ENCODE measurements at regions not wholly inside any gene's neighbourhood (a gene's known extent, or its start where the extent isn't known, plus 50 kb on each side); places are given as distances from the start of the nearest gene placed in this dataset.

- H3K27ac ChIP-seq: no peak overlapping the region
- no peak for TF ChIP-seq CTCF (IDR thresholded peaks at IDR 0.05)
- H3K9me3 ChIP-seq: no peaks in the 10 kb centered on the region
- H3K36me3 ChIP-seq: no peaks in the 10 kb centered on the region
- no peaks in the 10 kb centered on the region for H3K27me3 ChIP-seq
- no peaks in the 10 kb centered on the region for H3K4me1 ChIP-seq
- DNase-seq (no peak), ATAC-seq (no peak)
- H3K4me3 ChIP-seq: no peak overlapping the region
- intact Hi-C loops (cut with DNase I): no loop called here
These were observed 163.9 kb downstream of the BMP7 start for GRCh38 chr20:57102566-57102965.

- Histone ChIP-seq H3K27ac (no peak overlapping the region), H3K9me3 (no peaks in the 10 kb centered on the region), H3K4me3 (no peak overlapping the region), H3K36me3 (no peaks in the 10 kb centered on the region), H3K27me3 (no peaks in the 10 kb centered on the region), H3K4me1 (no peaks in the 10 kb centered on the region)
- no peak for ATAC-seq
- no peak for TF ChIP-seq CTCF (IDR thresholded peaks at IDR 0.05)
- DNase-seq: no peak
- intact Hi-C loops (cut with DNase I): no loop called here
These were observed 163.2 kb downstream of the BMP7 start for GRCh38 chr20:57103146-57103800.

GRCh38 chr20:57104113-57104512 lies 162.3 kb downstream of the BMP7 start:
- H3K4me1 ChIP-seq: no peaks in the 10 kb centered on the region
- H3K36me3 ChIP-seq: no peaks in the 10 kb centered on the region
- intact Hi-C loops (cut with DNase I): no loop called here
- no peak overlapping the region for H3K4me3 ChIP-seq
- ATAC-seq (no peak), DNase-seq (no peak)
- H3K9me3 ChIP-seq: no peaks in the 10 kb centered on the region
- no peak for TF ChIP-seq CTCF (IDR thresholded peaks at IDR 0.05)
- H3K27ac ChIP-seq: no peak overlapping the region
- H3K27me3 ChIP-seq: no peaks in the 10 kb centered on the region

GRCh38 chr20:57104651-57105204 lies 161.7 kb downstream of the BMP7 start:
- Histone ChIP-seq H3K9me3 (no peaks in the 10 kb centered on the region), H3K4me3 (no peak overlapping the region), H3K27me3 (no peaks in the 10 kb centered on the region), H3K4me1 (no peaks in the 10 kb centered on the region), H3K27ac (no peak overlapping the region), H3K36me3 (no peaks in the 10 kb centered on the region)
- no peak for TF ChIP-seq CTCF (IDR thresholded peaks at IDR 0.05)
- DNase-seq (no peak), ATAC-seq (no peak)
- intact Hi-C loops (cut with DNase I): no loop called here

GRCh38 chr20:57106030-57106682 lies 160.3 kb downstream of the BMP7 start:
- intact Hi-C loops (cut with DNase I): no loop called here
- H3K27ac ChIP-seq: no peak overlapping the region
- no peaks in the 10 kb centered on the region for H3K36me3 ChIP-seq
- no peak for TF ChIP-seq CTCF (IDR thresholded peaks at IDR 0.05)
- H3K4me1 ChIP-seq: no peaks in the 10 kb centered on the region
- DNase-seq: no peak
- no peaks in the 10 kb centered on the region for H3K9me3 ChIP-seq
- H3K27me3 ChIP-seq: no peaks in the 10 kb centered on the region
- H3K4me3 ChIP-seq: no peak overlapping the region
- ATAC-seq: no peak

Measured in upper lobe of right lung (tissue), 1 donor.